GM12872 (cell line): ENCODE measurements at regions not wholly inside any gene's neighbourhood (a gene's known extent, or its start where the extent isn't known, plus 50 kb on each side); places are given as distances from the start of the nearest gene placed in this dataset.
A peak's percentile ranks its signal among the peaks of the same experiment; 100 is the strongest.

ENCODE experiments used
- CTCF ChIP-seq: IDR thresholded peaks from 3 replicates; pipeline ENCODE4 v1.5.1; 2011; ENCODE audit warnings: low read depth, mild to moderate bottlenecking, low read length, moderate library complexity; ENCODE audit not compliant: insufficient read depth

- no peak for TF ChIP-seq CTCF
Measured at GRCh38 chr15:59792359-59792758, 103.2 kb upstream of the BNIP2 start.

GRCh38 chr15:59791755-59792154 is 102.6 kb upstream of the BNIP2 start:
- no peak for TF ChIP-seq CTCF

- no peak for TF ChIP-seq CTCF
Measured at GRCh38 chr15:59791079-59791478, 102.0 kb upstream of the BNIP2 start.

GRCh38 chr15:59779110-59779509 is 90.0 kb upstream of the BNIP2 start:
- no peak for TF ChIP-seq CTCF

GRCh38 chr15:59764775-59765174 is 75.7 kb upstream of the BNIP2 start:
- TF ChIP-seq CTCF = peak; percentile 33; the same call in 2 of the 3 replicates

- TF ChIP-seq CTCF = no peak
Measured at GRCh38 chr15:59762558-59762957, 73.4 kb upstream of the BNIP2 start.

GRCh38 chr15:59751552-59752413 is 62.7 kb upstream of the BNIP2 start:
- peak; percentile 55; the same call in 2 of the 3 replicates for TF ChIP-seq CTCF
